Heart right ventricle (tissue), 16 donors: ENCODE measurements at regions not wholly inside any gene's neighbourhood (a gene's known extent, or its start where the extent isn't known, plus 50 kb on each side); places are given as distances from the start of the nearest gene placed in this dataset.

Source experiments
- ATAC-seq, 8 donors: fragments of 200-7000 bp; cut with Tn5 transposase; one replicate each; pipeline ENCODE4 v1.9.1; 2020; ENCODE audit warnings: mild to moderate bottlenecking in 8 of 8, moderate library complexity in 8 of 8, moderate number of reproducible peaks in 1 of 8
- DNase-seq, 2 donors: peaks; one replicate each; pipeline ENCODE4 v3.0.0-alpha.2; 2020
- H3K27ac ChIP-seq, 10 donors: fragments of 200-600 bp; sonication (generic) in 2 of 10; one replicate each; pipeline versions ENCODE4 v1.5.0 to v1.8.0; 2020 to 2022; ENCODE audit warnings: mild to moderate bottlenecking in 3 of 10
- H3K27me3 ChIP-seq, 7 donors: fragments of 200-600 bp; one replicate each; pipeline ENCODE4 v1.8.0; 2021 to 2022; ENCODE audit warnings: mild to moderate bottlenecking in 2 of 7
- H3K36me3 ChIP-seq, 9 donors: fragments of 200-600 bp; sonication (generic) in 1 of 9; one replicate each; pipeline versions ENCODE4 v1.5.0 to v1.8.0; 2020 to 2022; ENCODE audit warnings: mild to moderate bottlenecking in 2 of 9
- H3K4me1 ChIP-seq, 9 donors: fragments of 200-600 bp; sonication (generic) in 1 of 9; one replicate each; pipeline versions ENCODE4 v1.5.0 to v1.8.0; 2020 to 2022; ENCODE audit warnings: mild to moderate bottlenecking in 4 of 9
- H3K4me3 ChIP-seq, 10 donors: fragments of 200-600 bp; sonication (generic) in 2 of 10; one replicate each; pipeline versions ENCODE4 v1.5.0 to v1.8.0; 2020 to 2022; ENCODE audit warnings: mild to moderate bottlenecking in 7 of 10, moderate library complexity in 2 of 10
- H3K9me3 ChIP-seq, 11 donors: fragments of 200-600 bp in 10 of 11; sonication (generic) in 2 of 11; one replicate each; pipeline versions ENCODE4 v1.5.0 to v1.8.0; 2013 to 2022; ENCODE audit warnings: mild to moderate bottlenecking in 2 of 11, control low read depth in 1 of 11, moderate library complexity in 1 of 11
- WGBS, 2 donors: extraction: QIAGEN DNeasy Blood & Tissue Kit; methylation state at CpG; one replicate each; pipeline ENCODE4 v1.1.7; 2013; ENCODE audit warnings: inconsistent platforms in 1 of 2; 5-methylcytosine and 5-hydroxymethylcytosine counted together
- intact Hi-C, 10 donors: fragments of 100-400 bp; cut with DNase I; formaldehyde crosslinking; loops; one replicate each; pipeline versions ENCODE4 v1.11.1 to v1.14.2; 2022
- TF ChIP-seq, protein P1 (sequence below), 9 donors: fragments of 200-600 bp; sonication (generic) in 2 of 9; IDR thresholded peaks; one replicate each; pipeline versions ENCODE4 v1.5.0 to v1.8.0; 2021 to 2022; ENCODE audit warnings: antibody characterized with exemption in 9 of 9, mild to moderate bottlenecking in 5 of 9, moderate library complexity in 1 of 9
- donor health status: Arrhythmogenic right ventricular cardiomyopathy.
- donor health status: ischemic (EF 13 %, LVEDD 7.1; RV severe dilation, severe dysfunction).
- donor health status: healthy with polysubstance abuse.
- donor health status: DM: no; HTN: yes; CAD: no.
- donor health status: DM: no; HTN: no; CAD: no.
- donor health status: ischemic (EF 25% LVEDD 6.9; RV normal size, moderate dysfunction).
- donor health status: ischemic (EF 25% LVEDD 5.7; RV mildly dilated, moderate dysfunction).
- donor health status: healthy.
- donor health status: DM: yes; HTN: yes; CAD: no.
- donor health status: Ischemic cardiomyopathy.
- donor health status: ischemic (EF 35%, LVEDD 5.7; RV mildly dilated, moderate dysfunction).
- donor health status: nonischemic (EF 11% LVEDD 7.7; RV severe dilation, severe dysfunction).
- donor health status: DM: yes; HTN: yes; CAD: no.
- donor health status: PGD.
- donor health status: ischemic (EF 29% LVEDD 5.4; RV normal size, mild dysfunction).
- donor health status: nonischemic (EF 23%, LVEDD 6.1; RV moderate dilation, normal function).

DNA sequence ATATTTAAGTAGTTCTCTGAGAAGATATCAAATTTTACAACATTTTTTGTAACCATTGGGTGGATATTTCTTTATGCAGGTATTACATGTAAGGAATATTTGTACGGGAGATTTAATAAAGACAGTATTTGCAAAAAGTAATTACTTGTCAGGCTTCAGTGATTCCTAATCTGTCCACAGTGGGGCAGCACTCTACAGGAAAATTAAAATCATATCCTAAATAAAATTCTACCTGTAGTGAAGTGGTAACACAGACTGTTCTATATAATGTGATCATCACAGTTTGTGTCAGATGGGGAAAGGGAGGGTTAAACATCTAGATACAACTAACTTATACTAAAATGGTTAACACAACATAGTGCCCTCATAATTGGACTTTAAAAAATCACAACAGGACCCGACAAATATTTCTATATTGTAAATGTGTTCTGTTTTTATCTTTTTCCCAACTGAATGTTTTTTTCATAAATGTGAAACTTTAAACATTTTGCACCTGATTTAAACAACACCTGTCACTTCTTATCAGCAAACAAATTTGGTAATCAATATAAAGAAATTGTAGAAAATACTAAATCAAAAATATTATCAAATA, 145.6 kb upstream of the MANEA start:
- H3K27ac ChIP-seq: no peak overlapping the region
- WGBS, 2 donors: 48 to 51% methylated on average over 2 of the region's 2 CpGs
- TF ChIP-seq, protein P1, sequence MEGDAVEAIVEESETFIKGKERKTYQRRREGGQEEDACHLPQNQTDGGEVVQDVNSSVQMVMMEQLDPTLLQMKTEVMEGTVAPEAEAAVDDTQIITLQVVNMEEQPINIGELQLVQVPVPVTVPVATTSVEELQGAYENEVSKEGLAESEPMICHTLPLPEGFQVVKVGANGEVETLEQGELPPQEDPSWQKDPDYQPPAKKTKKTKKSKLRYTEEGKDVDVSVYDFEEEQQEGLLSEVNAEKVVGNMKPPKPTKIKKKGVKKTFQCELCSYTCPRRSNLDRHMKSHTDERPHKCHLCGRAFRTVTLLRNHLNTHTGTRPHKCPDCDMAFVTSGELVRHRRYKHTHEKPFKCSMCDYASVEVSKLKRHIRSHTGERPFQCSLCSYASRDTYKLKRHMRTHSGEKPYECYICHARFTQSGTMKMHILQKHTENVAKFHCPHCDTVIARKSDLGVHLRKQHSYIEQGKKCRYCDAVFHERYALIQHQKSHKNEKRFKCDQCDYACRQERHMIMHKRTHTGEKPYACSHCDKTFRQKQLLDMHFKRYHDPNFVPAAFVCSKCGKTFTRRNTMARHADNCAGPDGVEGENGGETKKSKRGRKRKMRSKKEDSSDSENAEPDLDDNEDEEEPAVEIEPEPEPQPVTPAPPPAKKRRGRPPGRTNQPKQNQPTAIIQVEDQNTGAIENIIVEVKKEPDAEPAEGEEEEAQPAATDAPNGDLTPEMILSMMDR (IDR thresholded peaks at IDR 0.05): peak; percentile 48 to 79 (median 70)
- ATAC-seq: no peak
- no peaks in the 10 kb centered on the region for H3K9me3 ChIP-seq
- H3K27me3 ChIP-seq: no peaks in the 10 kb centered on the region
- H3K4me1 ChIP-seq: no peaks in the 10 kb centered on the region
- no peak overlapping the region for H3K4me3 ChIP-seq
- H3K36me3 ChIP-seq: no peaks in the 10 kb centered on the region
- intact Hi-C loops: loop anchor here in 4 of 10 donors (5.0 to 10.0 kb wide), 3 partner anchors 303 to 436 kb away; no protein-coding TSS in a partner anchor
- DNase-seq: no peak

DNA sequence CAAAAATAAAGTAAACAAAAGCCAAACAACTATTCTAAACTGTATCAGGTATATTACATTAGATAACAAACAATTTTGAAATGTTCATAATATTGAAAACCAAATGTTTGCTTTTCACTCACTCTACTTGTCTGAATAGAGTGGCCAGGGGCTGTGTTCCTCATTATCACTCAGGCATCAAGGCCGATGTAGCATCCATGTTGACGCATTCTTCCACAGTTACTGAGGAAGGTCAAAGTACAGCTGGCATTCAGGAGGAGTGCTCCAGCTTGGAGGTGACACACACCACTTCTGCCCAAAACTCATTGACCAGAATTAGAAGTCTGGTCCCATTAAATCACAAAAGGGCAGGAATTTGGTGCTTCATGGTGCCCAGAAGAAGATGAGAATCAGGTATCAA, 137.6 kb upstream of the MANEA start:
- ATAC-seq (no peak), DNase-seq (no peak)
- peaks cover 0 to 6% (median 0%) of the 10 kb centered on the region in 11 donors for H3K9me3 ChIP-seq
- intact Hi-C loops: loop anchor here in 2 of 10 donors (10.0 kb wide), 2 partner anchors 295 to 405 kb away; no protein-coding TSS in a partner anchor
- H3K36me3 ChIP-seq: no peaks in the 10 kb centered on the region
- no peak overlapping the region for H3K27ac ChIP-seq
- H3K4me1 ChIP-seq: no peaks in the 10 kb centered on the region
- no peaks in the 10 kb centered on the region for H3K27me3 ChIP-seq
- no peak overlapping the region for H3K4me3 ChIP-seq
- TF ChIP-seq, protein P1 (IDR thresholded peaks at IDR 0.05): no peak
- 80 to 87% methylated on average over 2 of the region's 2 CpGs for WGBS, 2 donors

DNA sequence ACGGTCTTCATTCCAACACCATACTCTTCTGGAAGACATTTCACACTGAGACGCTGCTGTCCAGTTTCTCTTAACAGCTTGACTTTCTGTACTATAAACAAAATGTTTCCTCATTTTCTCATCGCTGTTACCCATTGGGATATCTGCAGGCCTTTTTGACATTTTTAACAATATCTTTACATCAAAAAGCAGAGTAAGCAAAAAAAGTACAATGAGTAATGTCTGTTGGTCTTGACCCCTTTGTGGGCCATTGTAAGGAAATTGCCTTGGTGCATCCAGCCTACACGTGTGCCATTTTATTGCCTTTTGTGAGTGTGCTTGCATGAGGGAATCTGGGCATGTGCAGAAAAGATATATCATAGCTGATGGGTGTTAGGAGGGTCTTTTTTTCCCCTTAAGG, 129.1 kb upstream of the MANEA start:
- Histone ChIP-seq H3K27ac (no peak overlapping the region), H3K4me1 (no peaks in the 10 kb centered on the region), H3K4me3 (no peak overlapping the region), H3K9me3 (peaks cover 0 to 5% (median 0%) of the 10 kb centered on the region in 11 donors), H3K36me3 (no peaks in the 10 kb centered on the region), H3K27me3 (no peaks in the 10 kb centered on the region)
- ATAC-seq: no peak
- DNase-seq: no peak
- WGBS, 2 donors: 81 to 88% methylated on average over 4 of the region's 4 CpGs
- TF ChIP-seq, protein P1 (IDR thresholded peaks at IDR 0.05): no peak
- intact Hi-C loops: no loop called here

DNA sequence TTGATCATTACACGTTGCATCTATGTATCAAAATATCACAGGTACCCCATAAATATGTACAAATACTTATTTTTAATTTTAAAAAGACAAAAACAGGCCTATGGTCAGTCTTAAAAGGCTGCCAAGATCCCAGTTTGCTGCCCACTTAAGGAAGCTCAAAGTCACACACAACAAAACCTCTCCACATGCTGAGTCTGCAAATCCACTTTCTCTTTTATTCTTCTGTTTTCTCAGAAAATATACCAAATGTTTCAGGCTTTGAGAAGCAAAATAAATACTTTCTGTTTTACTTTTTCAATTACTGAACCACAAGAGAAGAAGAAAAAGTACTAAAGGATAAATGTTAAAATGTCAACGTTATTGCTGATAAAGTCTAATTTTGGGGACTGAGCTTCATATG, 107.8 kb upstream of the MANEA start:
- Histone ChIP-seq H3K9me3 (no peaks in the 10 kb centered on the region), H3K27ac (no peak overlapping the region), H3K4me1 (no peaks in the 10 kb centered on the region), H3K27me3 (no peaks in the 10 kb centered on the region), H3K4me3 (no peak overlapping the region), H3K36me3 (no peaks in the 10 kb centered on the region)
- DNase-seq (no peak), ATAC-seq (no peak)
- TF ChIP-seq, protein P1 (IDR thresholded peaks at IDR 0.05): no peak
- 70 to 72% methylated on average over 2 of the region's 2 CpGs for WGBS, 2 donors
- intact Hi-C loops: loop anchor here in 1 of 10 donors (10.0 kb wide), 1 partner anchor 665 kb away; no protein-coding TSS in a partner anchor
